AG09319 (cell line): ENCODE measurements at regions not wholly inside any gene's neighbourhood (a gene's known extent, or its start where the extent isn't known, plus 50 kb on each side); places are given as distances from the start of the nearest gene placed in this dataset.

Experiments
- DNase-seq: peaks from one replicate; pipeline ENCODE4 v3.0.0-alpha.2; 2010; ENCODE audit warnings: low read depth; ENCODE audit errors: extremely low read depth
- TF ChIP-seq, protein P1 (sequence below): IDR thresholded peaks from 2 replicates; pipeline ENCODE4 v1.5.1; 2011; ENCODE audit warnings: low read depth, mild to moderate bottlenecking, inconsistent platforms, low read length, moderate library complexity

- TF ChIP-seq, protein P1, sequence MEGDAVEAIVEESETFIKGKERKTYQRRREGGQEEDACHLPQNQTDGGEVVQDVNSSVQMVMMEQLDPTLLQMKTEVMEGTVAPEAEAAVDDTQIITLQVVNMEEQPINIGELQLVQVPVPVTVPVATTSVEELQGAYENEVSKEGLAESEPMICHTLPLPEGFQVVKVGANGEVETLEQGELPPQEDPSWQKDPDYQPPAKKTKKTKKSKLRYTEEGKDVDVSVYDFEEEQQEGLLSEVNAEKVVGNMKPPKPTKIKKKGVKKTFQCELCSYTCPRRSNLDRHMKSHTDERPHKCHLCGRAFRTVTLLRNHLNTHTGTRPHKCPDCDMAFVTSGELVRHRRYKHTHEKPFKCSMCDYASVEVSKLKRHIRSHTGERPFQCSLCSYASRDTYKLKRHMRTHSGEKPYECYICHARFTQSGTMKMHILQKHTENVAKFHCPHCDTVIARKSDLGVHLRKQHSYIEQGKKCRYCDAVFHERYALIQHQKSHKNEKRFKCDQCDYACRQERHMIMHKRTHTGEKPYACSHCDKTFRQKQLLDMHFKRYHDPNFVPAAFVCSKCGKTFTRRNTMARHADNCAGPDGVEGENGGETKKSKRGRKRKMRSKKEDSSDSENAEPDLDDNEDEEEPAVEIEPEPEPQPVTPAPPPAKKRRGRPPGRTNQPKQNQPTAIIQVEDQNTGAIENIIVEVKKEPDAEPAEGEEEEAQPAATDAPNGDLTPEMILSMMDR = no peak
- no peak for DNase-seq
Measured at GRCh38 chr4:162849937-162850336, 316.8 kb downstream of the NAF1 start.

DNA sequence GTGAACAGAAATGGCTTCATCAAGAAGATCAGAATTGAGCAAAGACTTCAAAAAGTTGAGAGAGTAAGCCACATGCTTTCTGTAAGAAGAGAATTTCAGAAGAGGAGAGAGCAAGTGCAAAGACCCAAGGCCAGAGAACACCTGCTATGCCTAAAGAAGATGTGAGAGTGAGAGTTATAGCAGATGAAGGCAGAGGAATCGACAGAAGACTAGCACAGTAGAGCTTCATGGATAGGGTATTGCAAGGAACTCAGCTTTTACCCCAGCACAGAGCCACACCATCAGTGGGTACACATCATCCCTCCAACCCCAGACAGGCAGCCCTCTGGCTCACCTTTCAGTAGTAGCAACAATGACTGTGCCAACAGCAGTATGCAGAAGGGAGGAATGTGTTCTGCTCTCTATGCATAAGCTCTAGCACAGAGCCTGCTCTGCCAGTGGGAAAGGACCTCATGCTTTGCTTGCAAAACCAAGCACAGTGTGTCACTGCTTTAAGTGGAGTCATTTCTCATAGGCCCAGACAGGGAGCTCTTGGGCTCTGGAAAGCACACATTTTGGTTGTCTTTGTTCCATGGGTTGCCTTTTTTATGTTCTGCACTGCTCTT lies 318.6 kb downstream of the NAF1 start:
- DNase-seq = no peak
- TF ChIP-seq, protein P1 = no peak

GRCh38 chr4:162841753-162842152 lies 324.9 kb downstream of the NAF1 start:
- TF ChIP-seq, protein P1 = no peak
- DNase-seq = no peak

DNA sequence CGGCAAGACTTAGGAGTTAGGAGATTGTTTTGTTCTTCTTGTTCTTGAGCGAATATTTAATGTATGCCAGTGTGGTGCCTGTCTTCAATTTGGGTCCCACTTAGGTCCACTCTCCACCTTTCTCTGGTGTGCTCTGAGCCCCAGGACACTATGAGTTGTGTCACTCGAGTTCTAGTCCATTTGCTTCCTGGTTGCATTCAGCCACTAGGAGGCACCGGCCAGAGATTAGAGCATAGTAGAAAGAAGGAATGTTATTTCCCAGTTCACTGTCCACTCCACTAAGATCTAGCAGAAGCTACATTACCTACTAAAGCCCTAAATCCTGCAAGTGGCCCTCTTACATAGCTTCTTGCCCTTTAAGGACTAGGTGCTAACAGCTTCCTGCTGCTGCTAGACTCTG lies 326.9 kb downstream of the NAF1 start:
- TF ChIP-seq, protein P1 = no peak
- no peak for DNase-seq

- TF ChIP-seq, protein P1 = no peak
- no peak for DNase-seq
Measured at GRCh38 chr4:162838671-162839070, 328.0 kb downstream of the NAF1 start.

- TF ChIP-seq, protein P1 = no peak
- DNase-seq = no peak
Measured at GRCh38 chr4:162837679-162838078, 329.0 kb downstream of the NAF1 start.

GRCh38 chr4:162837241-162837640 lies 329.4 kb downstream of the NAF1 start:
- TF ChIP-seq, protein P1 = no peak
- no peak for DNase-seq
